MM.1S (cell line): ENCODE measurements at regions not wholly inside any gene's neighbourhood (a gene's known extent, or its start where the extent isn't known, plus 50 kb on each side); places are given as distances from the start of the nearest gene placed in this dataset.

Experiments
- DNase-seq: peaks from one replicate; pipeline ENCODE4 v3.0.0-alpha.2; 2015
- H2AFZ ChIP-seq: fragments of 300-600 bp; sonication (generic); 2 replicates; pipeline ENCODE4 v1.6.0; 2016; ENCODE audit warnings: antibody characterized with exemption, low read length
- H3F3A ChIP-seq: fragments of 300-600 bp; sonication (generic); 2 replicates; pipeline ENCODE4 v1.6.1; 2016; ENCODE audit warnings: mild to moderate bottlenecking, antibody characterized with exemption, low read length, moderate library complexity, mixed read lengths; ENCODE audit not compliant: insufficient read depth
- H3K27ac ChIP-seq: fragments of 300-600 bp; sonication (generic); 2 replicates; pipeline ENCODE4 v1.5.1; 2016; ENCODE audit warnings: mild to moderate bottlenecking, low read length
- H3K27me3 ChIP-seq: fragments of 300-600 bp; sonication (generic); replicated peaks from 2 replicates; pipeline ENCODE4 v1.6.0; 2016; ENCODE audit warnings: low read length; ENCODE audit not compliant: insufficient read depth
- H3K36me3 ChIP-seq: fragments of 300-600 bp; sonication (generic); replicated peaks from 2 replicates; pipeline ENCODE4 v1.6.1; 2016; ENCODE audit warnings: mild to moderate bottlenecking, low read length, mixed read lengths; ENCODE audit not compliant: insufficient read depth
- H3K4me1 ChIP-seq: fragments of 300-600 bp; sonication (generic); 2 replicates; pipeline ENCODE4 v1.6.1; 2016; ENCODE audit warnings: low read length, mixed read lengths
- H3K4me2 ChIP-seq: fragments of 300-600 bp; sonication (generic); 2 replicates; pipeline ENCODE4 v1.6.0; 2016; ENCODE audit warnings: low read depth, low read length
- H3K4me3 ChIP-seq: fragments of 300-600 bp; sonication (generic); 2 replicates; pipeline ENCODE4 v1.5.1; 2016; ENCODE audit warnings: low read length, mixed read lengths
- H3K79me2 ChIP-seq: fragments of 300-600 bp; sonication (generic); 2 replicates; pipeline ENCODE4 v1.6.1; 2016; ENCODE audit warnings: mixed run types, low read length, mixed read lengths
- H3K9ac ChIP-seq: fragments of 300-600 bp; sonication (generic); 2 replicates; pipeline ENCODE4 v1.6.1; 2016; ENCODE audit warnings: low read length, mixed read lengths
- H3K9me2 ChIP-seq: fragments of 300-600 bp; sonication (generic); replicated peaks from 2 replicates; pipeline ENCODE4 v1.6.1; 2016; ENCODE audit warnings: mild to moderate bottlenecking, low read length, mixed read lengths; ENCODE audit not compliant: insufficient read depth
- H3K9me3 ChIP-seq: fragments of 300-600 bp; sonication (generic); replicated peaks from 2 replicates; pipeline ENCODE4 v1.6.1; 2016; ENCODE audit warnings: mild to moderate bottlenecking, low read length, mixed read lengths; ENCODE audit not compliant: insufficient read depth
- H4K20me1 ChIP-seq: fragments of 300-600 bp; sonication (generic); 2 replicates; pipeline ENCODE4 v1.6.1; 2016; ENCODE audit warnings: mild to moderate bottlenecking, low read length, moderate library complexity, mixed read lengths; ENCODE audit not compliant: insufficient read depth
- CTCF ChIP-seq: fragments of 300-600 bp; sonication (generic); IDR thresholded peaks from 2 replicates; pipeline ENCODE4 v1.5.1; 2016; ENCODE audit warnings: antibody characterized with exemption, low read length, mixed read lengths
- EZH2 ChIP-seq: fragments of 300-600 bp; sonication (generic); optimal IDR thresholded peaks from 2 replicates; pipeline ENCODE3; 2017; ENCODE audit warnings: low read depth, mild to moderate bottlenecking, antibody characterized with exemption, low read length, mixed read lengths
- EZH2phosphoT487 ChIP-seq: fragments of 300-600 bp; sonication (generic); IDR thresholded peaks from 2 replicates; pipeline ENCODE4 v1.6.1; 2018; ENCODE audit warnings: antibody characterized with exemption, low read length

DNA sequence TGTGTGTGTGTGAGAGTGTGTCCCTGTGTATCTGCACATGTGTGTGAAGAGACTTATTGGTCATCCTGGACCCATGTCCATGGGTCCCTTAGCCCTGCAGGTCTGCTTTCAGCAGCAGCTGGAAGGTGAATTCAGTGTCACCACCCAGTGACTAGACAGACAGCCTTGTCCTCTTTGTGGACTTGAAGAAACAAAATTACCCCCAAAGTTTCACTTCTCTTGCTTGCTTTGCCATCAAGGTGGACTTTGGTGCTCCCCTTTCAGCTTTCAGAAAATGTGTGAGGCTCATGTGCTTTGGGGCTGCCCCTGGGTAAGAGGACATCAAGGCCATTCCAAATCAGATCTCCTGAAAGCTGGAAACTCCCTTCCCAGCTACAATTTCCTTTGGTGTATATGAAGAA is 1063.8 kb downstream of the BCL11B start:
- Histone ChIP-seq H3F3A (no peaks in the 10 kb centered on the region), H3K4me2 (no peak overlapping the region), H3K79me2 (no peaks in the 10 kb centered on the region), H3K27me3 (no peaks in the 10 kb centered on the region), H3K36me3 (no peaks in the 10 kb centered on the region), H3K9me2 (no peaks in the 10 kb centered on the region), H3K4me3 (no peak overlapping the region), H3K9me3 (no peaks in the 10 kb centered on the region), H3K9ac (no peak overlapping the region), H2AFZ (peak overlapping the region; percentile 27; the same call in 1 of the 2 replicates), H3K4me1 (peaks cover 39% of the 10 kb centered on the region), H4K20me1 (no peaks in the 10 kb centered on the region), H3K27ac (no peak overlapping the region)
- DNase-seq = no peak
- TF ChIP-seq EZH2phosphoT487 (no peak), CTCF (no peak), EZH2 (no peak)

DNA sequence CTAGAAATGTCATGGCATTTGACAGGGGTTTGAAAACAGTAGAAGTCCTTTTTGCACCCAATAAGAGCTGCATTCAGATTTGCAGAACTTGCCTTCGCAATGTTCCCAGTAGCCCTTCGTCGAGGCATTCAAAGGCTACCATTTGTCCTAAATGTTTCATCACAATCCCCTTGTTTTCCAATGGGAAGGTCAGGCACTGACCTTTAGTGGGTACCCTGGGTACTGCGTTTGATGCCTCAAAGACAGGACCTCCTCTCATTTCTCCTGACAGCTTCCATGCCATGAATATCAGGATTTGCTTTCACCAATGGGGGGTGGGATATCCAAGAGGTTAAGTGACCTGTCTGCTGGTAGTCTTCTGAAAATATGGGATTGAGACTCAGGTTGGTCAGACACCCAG is 1063.1 kb downstream of the BCL11B start:
- TF ChIP-seq EZH2 (no peak), CTCF (no peak), EZH2phosphoT487 (no peak)
- Histone ChIP-seq H3K4me2 (no peak overlapping the region), H3K27me3 (no peaks in the 10 kb centered on the region), H4K20me1 (no peaks in the 10 kb centered on the region), H3K9ac (no peak overlapping the region), H3K4me3 (no peak overlapping the region), H3K36me3 (no peaks in the 10 kb centered on the region), H3K4me1 (peaks cover 34% of the 10 kb centered on the region), H3K9me3 (no peaks in the 10 kb centered on the region), H3F3A (no peaks in the 10 kb centered on the region), H3K79me2 (no peaks in the 10 kb centered on the region), H3K9me2 (no peaks in the 10 kb centered on the region), H2AFZ (no peak overlapping the region), H3K27ac (no peak overlapping the region)
- no peak for DNase-seq

- H3K36me3 ChIP-seq = no peaks in the 10 kb centered on the region
- peak overlapping the region; percentile 51; the same call in 1 of the 2 replicates for H3K4me2 ChIP-seq
Observed at GRCh38 chr14:98210045-98210672, 1061.8 kb downstream of the BCL11B start.

More at GRCh38 chr14:98210045-98210672, 1061.8 kb downstream of the BCL11B start:
- Histone ChIP-seq H2AFZ (peak overlapping the region; percentile 36; the same call in 1 of the 2 replicates), H3K4me1 (peaks cover 27% of the 10 kb centered on the region), H3K9me2 (no peaks in the 10 kb centered on the region), H3K9me3 (no peaks in the 10 kb centered on the region), H4K20me1 (no peaks in the 10 kb centered on the region), H3K27ac (peak overlapping the region; percentile 30; the same call in 1 of the 2 replicates), H3K4me3 (no peak overlapping the region), H3K27me3 (no peaks in the 10 kb centered on the region), H3K9ac (no peak overlapping the region; the same call in 1 of the 2 replicates), H3K79me2 (no peaks in the 10 kb centered on the region), H3F3A (no peaks in the 10 kb centered on the region)
- TF ChIP-seq CTCF = no peak
- TF ChIP-seq EZH2 = no peak
- TF ChIP-seq EZH2phosphoT487 = no peak
- DNase-seq = peak; percentile 38
